T1000 (cell line): ENCODE measurements at regions not wholly inside any gene's neighbourhood (a gene's known extent, or its start where the extent isn't known, plus 50 kb on each side); places are given as distances from the start of the nearest gene placed in this dataset.

ENCODE experiments used
- DNase-seq: peaks from one replicate; lab custom pipeline; 2025; ENCODE audit warnings: mixed read lengths; lab: John Stamatoyannopoulos, UW

DNA sequence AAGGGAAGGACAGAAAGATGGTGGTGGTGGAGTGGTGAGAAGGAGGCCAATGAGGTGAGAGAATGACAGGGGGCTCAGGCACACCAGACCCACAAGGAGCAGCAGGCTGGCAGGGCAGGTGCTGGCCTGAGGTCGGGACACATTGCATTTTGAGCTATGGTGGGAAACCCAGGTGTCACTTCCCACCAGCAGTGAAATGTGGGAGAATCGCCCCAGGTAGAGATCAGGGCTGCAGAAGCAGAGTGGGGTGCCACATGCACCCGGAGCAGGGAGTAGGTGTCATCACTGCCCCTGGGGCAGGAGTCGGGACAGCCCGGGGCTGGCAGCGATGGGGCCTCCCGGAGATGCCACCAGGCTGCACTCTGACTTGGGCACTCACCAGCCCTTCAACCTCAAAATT is 315.8 kb downstream of the BCL11B start:
- DNase-seq, result no peak

GRCh38 chr14:98956661-98957060 is 315.3 kb downstream of the BCL11B start:
- no peak for DNase-seq

- no peak for DNase-seq
Measured at GRCh38 chr14:98957211-98958047, 314.6 kb downstream of the BCL11B start.

DNA sequence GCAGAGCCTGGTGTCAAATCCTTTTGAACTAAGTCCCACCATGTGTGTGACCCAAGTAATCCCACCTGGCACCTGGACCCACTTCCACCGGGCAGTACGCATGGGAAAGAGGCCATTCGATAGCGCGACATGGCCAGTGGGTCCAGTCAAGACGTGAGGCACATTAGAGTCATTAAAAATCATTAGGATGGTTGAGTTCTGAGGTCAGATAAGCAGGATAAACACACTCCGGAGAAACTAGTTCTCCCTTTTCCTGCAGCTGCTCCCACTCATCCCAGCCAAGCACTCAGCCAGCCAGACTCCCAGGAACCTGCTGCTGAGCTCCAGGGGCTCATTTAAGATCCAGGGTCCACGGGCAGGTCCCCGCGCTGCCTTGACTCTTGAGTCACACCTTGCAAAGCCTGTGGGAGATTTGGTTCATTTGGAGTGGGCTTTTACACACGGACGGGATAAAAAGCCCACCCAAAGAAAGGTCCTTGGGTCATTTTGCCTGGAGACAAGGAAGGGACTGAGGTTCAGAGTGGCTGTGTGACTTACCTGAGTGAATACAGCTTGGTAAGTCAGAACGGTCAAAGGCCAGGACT is 313.9 kb downstream of the BCL11B start:
- no peak for DNase-seq

GRCh38 chr14:98958632-98959031 is 313.4 kb downstream of the BCL11B start:
- DNase-seq, result no peak

DNA sequence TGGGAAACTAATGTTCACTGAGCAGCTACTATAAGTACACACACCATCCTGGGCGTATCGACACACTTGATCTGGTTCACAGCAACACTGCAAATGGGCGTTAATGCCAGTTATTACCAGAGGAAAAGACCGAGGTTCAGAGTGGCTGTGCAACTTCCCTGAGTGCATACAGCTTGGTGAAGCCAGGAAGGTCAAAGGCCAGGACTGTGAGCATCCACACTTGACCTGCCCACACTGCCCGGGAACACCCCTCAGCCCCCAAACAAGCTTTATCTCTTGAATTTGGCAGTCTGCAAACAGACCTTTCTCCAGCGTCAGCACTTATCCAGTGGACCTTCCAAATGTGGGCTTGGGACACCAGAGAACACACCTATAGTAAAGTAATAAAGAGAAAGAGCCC is 312.6 kb downstream of the BCL11B start:
- no peak for DNase-seq

- no peak for DNase-seq
Measured at GRCh38 chr14:98959958-98960616, 311.9 kb downstream of the BCL11B start.

DNA sequence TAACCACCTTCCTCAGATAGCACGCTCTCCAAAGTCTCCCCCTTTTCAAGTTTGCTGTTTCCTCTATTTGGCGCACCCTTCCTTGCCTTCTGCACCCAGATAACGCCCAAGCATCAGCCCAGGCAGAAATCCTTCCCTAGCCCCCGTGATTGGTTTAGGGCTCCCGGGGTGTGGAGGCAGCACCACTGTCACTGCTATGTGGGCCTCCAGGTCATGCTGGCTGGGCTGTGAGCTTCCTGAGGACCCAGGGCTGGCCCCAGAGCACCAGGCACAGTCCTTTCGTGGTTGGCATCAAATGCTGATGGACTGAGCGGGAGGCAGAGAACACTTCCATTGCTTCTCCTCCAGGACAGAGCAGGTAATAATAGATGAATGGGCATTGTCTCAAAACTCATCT is 311.4 kb downstream of the BCL11B start:
- DNase-seq, result no peak

DNA sequence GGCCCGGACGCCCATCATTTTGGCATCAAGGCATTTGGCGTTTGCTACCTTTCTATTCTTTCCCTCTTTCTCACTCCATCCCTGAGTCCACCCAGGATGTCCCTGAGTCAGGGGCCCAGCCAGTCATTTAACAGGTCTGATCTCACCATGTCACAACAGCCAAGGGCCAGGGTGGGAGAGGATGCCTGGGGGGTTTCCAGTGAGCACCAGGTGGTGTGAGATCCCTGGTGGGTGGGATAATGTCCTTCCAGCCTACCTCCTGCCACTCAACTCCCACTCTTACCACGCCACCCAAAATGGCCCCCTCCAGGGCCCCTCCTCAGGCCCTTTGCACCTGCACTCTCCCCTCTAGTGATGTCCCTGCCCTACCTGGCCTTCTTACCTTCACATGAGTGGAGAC is 310.8 kb downstream of the BCL11B start:
- no peak for DNase-seq

DNA sequence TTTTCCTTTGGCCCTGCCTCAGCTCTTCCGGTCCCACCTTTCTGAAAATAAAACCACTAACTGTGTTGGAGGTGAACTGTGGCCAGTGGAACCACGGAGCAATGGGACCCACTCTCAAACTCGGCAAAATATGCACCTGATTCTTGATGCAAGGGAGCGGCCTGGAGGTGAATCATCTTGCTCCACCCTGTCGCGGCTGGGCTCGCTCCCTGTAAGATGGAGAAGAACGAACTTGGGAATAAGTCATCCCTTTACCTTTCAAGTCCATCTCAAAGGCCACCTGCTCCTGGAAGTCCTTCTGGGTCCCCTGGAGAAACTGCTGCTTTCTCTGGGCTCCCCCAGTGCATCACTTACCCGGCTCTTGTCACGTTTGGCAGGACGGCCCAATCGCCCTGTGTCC is 309.9 kb downstream of the BCL11B start:
- DNase-seq, result no peak

- no peak for DNase-seq
Measured at GRCh38 chr14:98963610-98964009, 308.4 kb downstream of the BCL11B start.

DNA sequence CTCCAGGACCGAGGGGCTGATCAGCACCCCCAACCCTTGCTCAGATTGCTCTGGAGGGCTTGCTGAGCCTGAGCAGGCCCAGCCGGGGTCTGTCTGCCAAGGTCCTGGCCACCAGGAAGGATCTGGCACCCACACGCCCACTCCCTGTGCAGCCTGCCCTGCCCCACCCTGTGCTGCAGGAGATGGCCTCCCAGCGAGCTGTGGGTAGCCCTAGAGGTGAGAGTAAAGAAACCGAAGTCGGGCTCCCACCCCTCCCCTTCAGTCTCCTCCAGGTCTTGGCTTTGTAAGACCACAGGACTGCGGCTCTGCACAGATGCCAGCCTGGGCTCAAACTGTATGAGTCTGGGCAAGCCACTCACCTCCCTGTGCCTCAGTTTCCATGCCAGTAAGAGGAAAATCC is 307.8 kb downstream of the BCL11B start:
- no peak for DNase-seq

DNA sequence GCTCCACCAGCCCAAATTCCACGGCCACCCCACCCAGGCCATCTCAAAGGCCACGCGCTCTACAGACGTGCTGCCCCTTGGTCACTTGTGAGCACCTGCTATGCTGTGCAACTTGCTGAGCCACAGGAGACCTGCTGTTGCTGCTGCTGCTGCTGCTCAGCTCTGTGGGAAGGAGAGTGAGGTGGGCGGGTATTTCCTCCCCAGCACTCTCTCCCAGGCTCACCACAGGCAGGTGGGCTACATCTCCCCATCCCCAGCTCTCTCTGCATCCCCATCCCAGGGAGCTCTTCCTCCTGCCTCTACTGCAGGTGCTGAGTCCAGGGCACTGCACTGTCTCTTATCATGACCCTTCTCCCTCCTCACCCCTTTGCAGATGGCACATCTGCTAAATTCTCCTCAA is 306.9 kb downstream of the BCL11B start:
- DNase-seq, result no peak

DNA sequence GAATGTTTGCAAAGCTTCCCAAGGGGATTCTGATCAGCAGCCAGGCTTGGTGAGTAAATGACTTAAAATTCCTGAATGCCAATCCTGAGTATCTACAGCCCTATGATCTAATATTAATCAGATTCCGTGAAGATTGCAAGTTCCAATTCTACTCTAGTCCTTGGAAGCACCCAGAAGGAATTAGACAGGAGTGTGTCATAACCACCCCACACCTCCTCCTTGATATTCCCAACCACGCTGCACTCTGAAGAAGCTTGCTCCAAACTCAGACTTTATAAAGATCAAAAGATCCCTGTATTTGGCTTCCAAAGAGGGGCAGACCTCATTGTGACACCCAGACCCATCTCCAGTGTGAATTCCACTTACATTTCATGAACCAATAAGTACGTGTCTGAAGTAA is 306.0 kb downstream of the BCL11B start:
- DNase-seq, result no peak

DNA sequence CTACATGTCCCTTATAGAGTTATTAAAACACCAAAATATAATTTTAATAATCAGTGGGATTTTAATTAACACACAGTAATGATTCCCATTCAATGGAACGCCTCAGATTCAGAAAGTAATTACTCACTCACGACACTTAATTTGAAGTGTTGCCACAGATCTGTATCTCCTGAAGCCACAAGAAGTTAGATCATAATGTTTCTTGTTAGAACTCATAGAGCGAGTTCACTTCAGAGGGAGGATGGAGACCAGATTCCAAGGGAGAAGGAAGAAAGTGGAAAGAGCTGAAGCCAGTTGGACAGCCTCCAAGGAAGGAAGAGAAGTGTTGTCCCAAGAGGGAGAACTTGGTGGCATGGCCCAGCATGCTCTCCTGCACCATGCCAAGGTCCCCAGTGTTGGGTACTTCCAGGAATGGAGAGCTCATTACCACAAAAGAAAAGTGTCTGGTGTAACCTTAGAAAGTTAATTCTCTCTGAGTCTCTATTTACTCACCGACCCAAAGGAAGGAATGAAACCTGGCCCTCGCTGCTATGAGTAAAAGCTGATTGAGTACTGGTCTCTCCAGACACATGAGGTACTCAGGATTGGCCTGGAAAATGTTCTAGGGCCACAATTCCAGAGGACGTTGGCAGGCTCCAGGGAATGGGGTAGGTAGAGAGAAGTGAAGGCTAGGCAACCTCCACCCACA is 305.4 kb downstream of the BCL11B start:
- DNase-seq, result no peak

- no peak for DNase-seq
Measured at GRCh38 chr14:98974113-98974512, 297.9 kb downstream of the BCL11B start.

DNA sequence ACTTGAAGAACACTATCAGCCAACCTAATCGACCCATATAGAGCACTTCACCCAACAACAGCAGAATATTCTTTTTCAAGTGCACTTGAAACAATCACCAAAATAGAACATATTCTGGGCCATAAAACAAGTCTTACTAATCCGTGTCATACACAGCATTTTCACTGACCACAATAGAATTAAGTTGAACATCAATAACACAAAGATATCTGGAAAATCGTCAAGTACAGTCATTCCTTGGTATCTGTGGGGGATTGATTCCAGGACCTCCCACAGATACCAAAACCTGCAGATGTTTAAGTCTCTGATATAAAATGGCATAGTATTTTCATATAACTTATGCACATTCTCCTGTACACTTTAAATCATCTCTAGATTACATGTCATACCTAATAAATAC is 295.7 kb downstream of the BCL11B start:
- DNase-seq, result no peak

DNA sequence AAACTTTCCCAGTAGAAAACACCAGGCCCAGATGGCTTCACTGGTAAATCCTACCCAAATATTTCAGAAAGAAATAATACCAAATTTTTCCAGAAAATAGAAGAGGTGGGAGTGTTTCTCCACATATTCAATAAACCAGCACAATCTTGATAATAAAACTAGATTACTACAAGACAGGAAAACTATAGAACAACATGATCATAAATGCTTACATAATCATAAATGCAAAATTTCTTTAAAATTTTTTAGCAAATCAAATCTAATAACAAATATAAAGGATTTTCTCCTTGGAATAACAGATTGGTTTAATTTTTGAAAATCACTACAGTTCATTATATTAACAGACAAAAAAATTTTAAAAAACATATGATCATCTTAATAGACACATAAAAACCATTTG is 294.5 kb downstream of the BCL11B start:
- DNase-seq, result no peak

DNA sequence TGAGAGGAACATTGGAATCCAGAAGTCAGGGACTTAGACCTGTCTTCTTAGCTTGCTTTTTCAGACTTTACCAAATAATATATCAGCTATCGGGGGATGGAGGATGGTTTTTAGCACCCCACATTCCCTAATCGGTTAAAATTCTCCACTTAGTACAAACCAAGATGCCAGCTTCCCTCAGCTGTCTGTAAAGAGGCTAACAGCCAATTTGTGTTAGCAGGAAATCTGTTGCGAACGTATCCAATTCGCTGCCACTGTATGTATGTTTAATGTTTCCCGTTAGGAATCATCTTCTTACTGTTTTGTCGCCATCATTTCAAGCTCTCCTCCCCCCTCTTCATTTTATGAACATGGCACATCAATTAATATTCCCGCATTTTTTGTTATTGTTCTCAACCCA is 289.0 kb downstream of the BCL11B start:
- DNase-seq, result no peak

DNA sequence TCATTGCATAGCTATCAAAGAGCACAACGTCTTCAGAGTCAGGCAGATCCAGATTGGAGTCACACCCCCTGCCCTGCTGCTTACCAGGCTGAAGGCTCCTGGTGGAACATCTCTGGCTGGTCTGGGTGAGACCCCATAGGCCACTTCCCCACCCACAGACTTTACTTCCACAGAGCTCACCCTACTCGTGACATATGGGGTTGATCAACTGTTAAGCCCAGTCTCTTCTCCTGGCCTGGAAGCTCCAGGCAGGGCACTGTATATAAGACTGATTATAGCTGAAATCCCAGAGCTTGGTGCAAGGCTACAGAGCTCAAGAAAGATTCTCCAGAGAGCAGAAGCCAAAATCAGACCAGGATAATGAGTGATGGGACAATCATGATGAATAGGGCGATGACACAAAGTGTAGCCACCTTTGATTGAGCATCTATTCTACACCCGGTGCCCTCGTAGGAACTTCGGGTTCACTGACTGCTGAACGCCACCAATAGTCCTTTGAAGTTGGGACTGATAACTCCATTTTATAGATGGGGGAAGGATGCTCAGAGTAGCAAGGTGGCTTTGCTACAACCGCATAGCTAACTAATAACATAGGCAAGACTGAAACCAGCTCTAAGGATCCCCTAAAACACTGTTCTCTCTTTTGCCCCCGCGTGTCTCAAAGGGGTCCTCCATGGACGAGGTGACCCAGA is 287.8 kb downstream of the BCL11B start:
- DNase-seq, result no peak

GRCh38 chr14:98984719-98985041 is 287.3 kb downstream of the BCL11B start:
- no peak for DNase-seq

GRCh38 chr14:98993818-98994217 is 278.2 kb downstream of the BCL11B start:
- DNase-seq, result no peak
